HepG2 (cell line): ENCODE measurements at regions not wholly inside any gene's neighbourhood (a gene's known extent, or its start where the extent isn't known, plus 50 kb on each side); places are given as distances from the start of the nearest gene placed in this dataset.

Experiments
- ATAC-seq: fragments of 200-7000 bp; cut with Tn5 transposase; 3 replicates; pipeline ENCODE4 v1.9.1; 2020; ENCODE audit warnings: mild to moderate bottlenecking, moderate library complexity
- BruUV-seq: library from RNA; stranded (reverse); fragments of 400-500 nt; replicated peaks from 2 replicates; lab custom pipeline; 2021; lab: Mats Ljungman, UMichigan
- CTCF ChIA-PET: fragments of 300-600 bp; formaldehyde crosslinking; extraction: SDS; loops from one replicate; lab custom pipeline; 2021; ENCODE audit warnings: low total read pairs, inconsistent platforms, low intra/inter-chr PET ratio; lab: Yijun Ruan, JAX
- POLR2A ChIA-PET: fragments of 350-600 bp; sonication (Branson Sonifier 250); formaldehyde crosslinking; loops from one replicate; lab custom pipeline; 2020; ENCODE audit warnings: antibody characterized with exemption, inconsistent platforms; lab: Yijun Ruan, JAX
- DNase-seq: peaks from one replicate; pipeline ENCODE4 v3.0.0-alpha.2; 2015; ENCODE audit warnings: low spot score
- FAIRE-seq: peaks from 3 replicates; lab custom pipeline; 2011; peaks lifted over from hg19 to GRCh38; lab: Jason Lieb, UNC
- H2AFZ ChIP-seq: one replicate; pipeline ENCODE4 v1.6.1; 2011; ENCODE audit warnings: low read length, inconsistent platforms
- H3K27ac ChIP-seq: fragments of 300-600 bp; 3 replicates; pipeline ENCODE4 v1.8.0; 2011; ENCODE audit warnings: mixed run types, mild to moderate bottlenecking, mixed read lengths, low read length, inconsistent platforms; ENCODE audit not compliant: insufficient read depth; ENCODE audit errors: extremely low read length
- H3K27me3 ChIP-seq, 2 experiments: fragments of 200-600 bp in 1 of 2; 2 replicates in 1 of 2; 3 replicates in 1 of 2; pipeline versions ENCODE4 v1.6.0 to v1.8.0; 2011; ENCODE audit warnings: low read length in 2 of 2, mild to moderate bottlenecking in 2 of 2, moderate library complexity in 2 of 2, inconsistent platforms in 1 of 2; ENCODE audit not compliant: insufficient read depth in 2 of 2, control insufficient read depth in 1 of 2
- H3K36me3 ChIP-seq, 2 experiments: fragments of 200-600 bp in 1 of 2; replicated peaks in 1 of 2; 2 replicates in 1 of 2; 3 replicates in 1 of 2; pipeline versions ENCODE4 v1.5.1 to v1.8.0; 2011; ENCODE audit warnings: low read length in 2 of 2, inconsistent platforms in 1 of 2; ENCODE audit not compliant: insufficient read depth in 2 of 2, control insufficient read depth in 1 of 2
- H3K4me1 ChIP-seq: 2 replicates; pipeline ENCODE4 v1.5.1; 2012; ENCODE audit warnings: low read length, inconsistent platforms; ENCODE audit not compliant: insufficient read depth
- H3K4me2 ChIP-seq: 2 replicates; pipeline ENCODE4 v1.6.0; 2011; ENCODE audit warnings: low read depth, low read length, inconsistent platforms
- H3K4me3 ChIP-seq, 3 experiments: fragments of 200-600 bp in 1 of 3; sonication (generic), shearing (Covaris generic) in 1 of 3; replicated peaks in 1 of 3; 2 replicates each; pipeline ENCODE4 v1.5.1; 2011 to 2016; ENCODE audit warnings: low read length in 3 of 3, inconsistent platforms in 2 of 3, low read depth in 2 of 3, mild to moderate bottlenecking in 2 of 3, control low read depth in 1 of 3, mixed read lengths in 1 of 3; ENCODE audit not compliant: insufficient read depth in 1 of 3
- H3K79me2 ChIP-seq: one replicate; pipeline ENCODE4 v1.6.1; 2011; ENCODE audit warnings: low read length, inconsistent platforms; ENCODE audit not compliant: insufficient read depth
- H3K9ac ChIP-seq: 2 replicates; pipeline ENCODE4 v1.6.0; 2011; ENCODE audit warnings: mild to moderate bottlenecking, low read depth, low read length, inconsistent platforms; ENCODE audit not compliant: insufficient read depth
- H3K9me3 ChIP-seq: 2 replicates; pipeline ENCODE4 v1.5.1; 2012; ENCODE audit warnings: mild to moderate bottlenecking, low read length
- H4K20me1 ChIP-seq: 2 replicates; pipeline ENCODE4 v1.6.0; 2011; ENCODE audit warnings: inconsistent platforms, mild to moderate bottlenecking, low read length, moderate library complexity; ENCODE audit not compliant: insufficient read depth
- FIP1L1 ChIP-seq: fragments of 200-400 bp; formaldehyde crosslinking; IDR thresholded peaks from 2 replicates; pipeline ENCODE4 v1.6.1; 2018; ENCODE audit warnings: low read depth, mild to moderate bottlenecking, low read length, moderate library complexity, borderline replicate concordance; ENCODE audit not compliant: insufficient read depth
- FOXK1 ChIP-seq: sonication (generic); formaldehyde crosslinking; IDR thresholded peaks from 2 replicates; pipeline ENCODE4 v1.4.0; 2020; ENCODE audit warnings: low read depth, missing genetic modification reagents, borderline replicate concordance
- FOXP4 ChIP-seq: sonication (generic); formaldehyde crosslinking; IDR thresholded peaks from 2 replicates; pipeline ENCODE4 v1.4.0; 2020; ENCODE audit warnings: missing genetic modification reagents
- PHF8 ChIP-seq: sonication (generic); formaldehyde crosslinking; IDR thresholded peaks from 2 replicates; pipeline ENCODE4 v1.5.0; 2020; ENCODE audit warnings: missing genetic modification reagents
- REST ChIP-seq, 2 experiments: IDR thresholded peaks; 2 replicates each; pipeline ENCODE4 v1.6.1; 2011 to 2012; ENCODE audit warnings: low read length in 2 of 2, borderline replicate concordance in 1 of 2, low read depth in 1 of 2, mild to moderate bottlenecking in 1 of 2, moderate library complexity in 1 of 2
- SIN3B ChIP-seq: fragments of 150-350 bp; IDR thresholded peaks from 2 replicates; pipeline ENCODE4 v1.6.1; 2014; ENCODE audit warnings: low read length
- SMAD1 ChIP-seq: sonication (generic); formaldehyde crosslinking; IDR thresholded peaks from 2 replicates; pipeline ENCODE4 v1.4.0; 2020; ENCODE audit warnings: missing genetic modification reagents, low read depth, mild to moderate bottlenecking, borderline replicate concordance
- TBL1XR1 ChIP-seq: fragments of 150-350 bp; IDR thresholded peaks from 2 replicates; pipeline ENCODE4 v1.6.1; 2014; ENCODE audit warnings: borderline replicate concordance, low read length; ENCODE audit not compliant: partially characterized antibody
- ZC3H13 ChIP-seq: sonication (generic); formaldehyde crosslinking; IDR thresholded peaks from 2 replicates; pipeline ENCODE4 v1.8.1; 2023; ENCODE audit warnings: mild to moderate bottlenecking, missing genetic modification reagents, moderate library complexity
- ZNF407 ChIP-seq: sonication (generic); formaldehyde crosslinking; IDR thresholded peaks from one replicate; pipeline ENCODE4 v1.5.1; 2020; ENCODE audit warnings: mild to moderate bottlenecking, missing genetic modification reagents; ENCODE audit errors: not compliant biosample characterization
- WGBS: methylation state at CpG from one replicate; pipeline ENCODE4 v1.1.6; 2017; ENCODE audit warnings: low lambda C conversion rate; 5-methylcytosine and 5-hydroxymethylcytosine counted together
- in situ Hi-C: cut with HindIII; loops from 2 replicates; pipeline ENCODE4 v1.10.0; 2017; ENCODE audit warnings: low pct_unique_long_range_greater_than_20kb; ENCODE audit not compliant: extremely low pct_ligation_motif_present
- intact Hi-C: fragments of 100-400 bp; cut with micrococcal nuclease; formaldehyde crosslinking; loops from one replicate; pipeline ENCODE4 v1.10.0; 2022; ENCODE audit not compliant: unreplicated experiment

GRCh38 chr7:68173513-68173912, 1176.9 kb downstream of the TYW1 start:
- Histone ChIP-seq H3K9ac (no peak overlapping the region), H3K27me3 (no peaks in the 10 kb centered on the region), H3K79me2 (no peaks in the 10 kb centered on the region), H4K20me1 (no peaks in the 10 kb centered on the region), H3K4me3 (no peak overlapping the region), H3K36me3 (no peaks in the 10 kb centered on the region), H2AFZ (no peak overlapping the region), H3K4me2 (no peak overlapping the region), H3K4me1 (no peaks in the 10 kb centered on the region), H3K27ac (no peak overlapping the region), H3K9me3 (no peaks in the 10 kb centered on the region)
- POLR2A ChIA-PET: no interaction called here
- 8% methylated on average over 7 of the region's 7 CpGs for WGBS
- no peak for FAIRE-seq
- in situ Hi-C loops: no loop called here
- no peak for ATAC-seq
- no TSS peak for BruUV-seq
- intact Hi-C loops: no loop called here
- DNase-seq: no peak
- CTCF ChIA-PET: no interaction called here
- no peak for TF ChIP-seq ZC3H13
- no peak for TF ChIP-seq TBL1XR1
- TF ChIP-seq SIN3B: no peak
- no peak for TF ChIP-seq SMAD1 (CRISPR knock-in tag)
- TF ChIP-seq REST (IDR thresholded peaks at IDR 0.05; ENCODE audit: borderline replicate concordance in 1 of 2, low read depth in 1 of 2, low read length in 2 of 2): no peak
- no peak for TF ChIP-seq FOXP4
- TF ChIP-seq PHF8 (CRISPR knock-in tag): no peak
- no peak for TF ChIP-seq FIP1L1
- no peak for TF ChIP-seq FOXK1 (CRISPR knock-in tag)
- no peak for TF ChIP-seq ZNF407 (CRISPR knock-in tag)
